Ramos (cell line): ENCODE measurements at regions not wholly inside any gene's neighbourhood (a gene's known extent, or its start where the extent isn't known, plus 50 kb on each side); places are given as distances from the start of the nearest gene placed in this dataset.

Source experiments
- in situ Hi-C: fragments of 300-500 bp; cut with MboI; formaldehyde crosslinking; loops from one replicate; pipeline ENCODE4 v1.14.3; 2022; ENCODE audit warnings: low sequenced_read_pairs; ENCODE audit not compliant: unreplicated experiment

DNA sequence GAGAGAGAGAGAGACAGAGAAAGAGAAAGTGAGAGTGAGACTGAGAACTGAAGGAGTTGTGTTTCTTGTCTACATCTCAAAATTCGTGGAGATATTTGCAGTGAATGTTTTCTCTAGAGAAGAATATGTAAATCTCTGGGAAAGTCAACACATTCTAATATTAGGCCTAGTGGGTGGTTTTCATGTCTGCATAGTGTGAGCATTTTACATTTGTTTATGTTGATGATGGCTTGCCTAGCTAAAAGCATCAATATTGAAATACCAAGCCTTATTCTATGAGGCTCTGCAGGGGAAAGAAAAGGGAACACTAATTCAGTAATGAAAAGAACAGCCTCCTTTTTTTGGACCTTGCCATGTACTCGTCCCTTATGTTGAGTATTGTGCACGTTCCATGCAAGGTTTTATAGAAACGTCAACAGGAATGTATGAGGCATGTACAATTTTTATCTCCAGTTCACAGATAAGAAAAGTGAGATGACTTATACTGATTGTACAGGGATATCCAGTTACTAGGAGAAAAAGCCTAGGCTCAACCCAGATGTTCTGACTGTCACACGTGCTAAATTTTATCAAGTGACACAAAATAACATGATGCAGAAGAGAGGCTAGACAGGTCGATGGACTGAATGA is 1288.9 kb upstream of the SLC10A2 start:
- in situ Hi-C loops, result no loop called here

DNA sequence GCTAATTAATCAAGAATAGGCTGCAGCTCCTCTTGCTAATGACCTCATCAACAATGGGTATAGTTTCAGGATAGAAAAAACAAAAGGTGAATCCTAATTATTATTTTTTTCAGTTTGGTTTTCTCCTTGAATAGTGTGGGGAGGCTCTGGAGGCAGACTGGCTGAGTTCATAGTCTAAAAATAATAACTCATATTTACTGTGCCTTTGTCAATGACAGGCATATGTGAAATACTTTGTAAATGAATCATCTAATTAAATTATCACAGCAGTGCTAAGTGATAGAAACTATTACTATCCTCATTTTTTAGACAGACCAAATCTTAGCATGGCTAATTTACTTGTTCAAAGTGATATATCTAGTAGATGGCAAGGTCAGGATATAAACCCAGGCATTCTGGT is 1261.0 kb upstream of the SLC10A2 start:
- in situ Hi-C loops, result no loop called here

DNA sequence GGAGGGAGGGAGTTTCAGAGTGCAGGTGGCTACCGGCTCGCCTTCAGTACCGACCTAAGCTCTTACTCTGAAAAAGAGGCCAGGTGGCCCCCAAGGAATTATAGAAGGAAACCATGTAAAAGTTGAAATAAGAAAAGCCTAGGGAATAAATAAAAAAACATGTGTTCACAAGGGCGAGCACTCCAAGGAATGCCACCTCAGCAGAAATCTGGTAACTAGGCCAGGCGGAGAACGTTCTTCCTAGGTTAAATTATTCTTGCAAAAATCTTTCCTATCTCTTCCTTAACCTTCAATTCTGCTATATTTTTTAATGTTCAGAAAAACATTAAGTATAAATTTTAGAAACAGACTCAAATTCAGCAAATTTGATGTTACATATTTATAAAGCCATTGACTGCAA is 1260.3 kb upstream of the SLC10A2 start:
- in situ Hi-C loops, result no loop called here

DNA sequence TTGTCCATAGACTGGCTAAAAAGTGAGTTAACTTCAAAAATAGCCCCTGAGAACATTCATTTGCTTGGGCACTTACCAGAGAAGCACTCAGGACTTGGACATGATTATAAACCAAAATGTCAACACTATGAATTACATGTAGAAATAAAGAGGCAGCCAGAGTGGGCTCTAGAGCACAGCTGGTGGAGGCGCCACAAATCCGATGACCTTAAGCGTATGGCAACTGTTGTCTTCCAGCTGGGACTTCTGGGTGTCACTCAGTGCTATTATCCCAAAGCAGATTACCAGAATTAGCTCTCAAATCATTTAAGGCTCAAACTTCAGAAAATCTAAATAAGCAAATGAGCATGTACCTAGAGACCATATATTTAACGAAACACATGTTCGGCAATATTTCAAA is 1255.5 kb upstream of the SLC10A2 start:
- in situ Hi-C loops, result no loop called here

DNA sequence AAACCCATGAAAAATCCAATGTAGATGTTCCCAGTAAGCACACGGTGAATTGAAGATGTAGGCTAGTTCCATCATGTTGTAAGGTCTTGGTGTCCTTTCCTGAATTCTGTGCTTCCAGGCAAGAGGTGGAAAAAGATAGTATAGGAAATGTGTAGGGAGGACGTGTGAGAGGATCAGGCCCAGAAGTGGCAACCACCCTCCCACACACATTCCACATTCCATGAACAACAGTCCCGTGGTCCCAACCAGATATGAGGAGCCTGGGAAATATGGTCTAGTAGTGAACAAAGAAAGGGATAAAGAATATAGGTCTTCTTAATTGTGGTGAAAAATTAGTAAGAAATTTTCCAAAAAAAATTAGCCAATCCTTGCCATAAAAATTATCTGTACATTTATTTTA is 1254.2 kb upstream of the SLC10A2 start:
- in situ Hi-C loops, result no loop called here

DNA sequence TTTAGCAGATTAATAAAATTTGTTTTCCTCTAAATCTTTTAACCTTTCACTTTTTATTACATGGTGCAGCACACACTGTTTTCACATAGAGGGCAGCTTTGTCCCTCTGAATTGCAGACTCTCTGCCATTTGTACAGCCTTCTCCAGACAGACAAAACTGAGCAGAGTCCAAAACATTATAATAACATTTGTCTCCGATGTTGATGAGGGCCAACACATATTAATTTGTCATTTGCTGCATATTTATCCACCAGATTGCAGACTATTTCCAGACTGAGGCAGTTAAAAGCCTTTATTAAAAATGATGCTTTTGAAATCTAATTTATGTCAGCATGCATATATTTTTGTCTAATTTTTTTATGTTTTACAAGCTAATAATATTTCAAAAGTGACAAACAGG is 1251.9 kb upstream of the SLC10A2 start:
- in situ Hi-C loops, result no loop called here

DNA sequence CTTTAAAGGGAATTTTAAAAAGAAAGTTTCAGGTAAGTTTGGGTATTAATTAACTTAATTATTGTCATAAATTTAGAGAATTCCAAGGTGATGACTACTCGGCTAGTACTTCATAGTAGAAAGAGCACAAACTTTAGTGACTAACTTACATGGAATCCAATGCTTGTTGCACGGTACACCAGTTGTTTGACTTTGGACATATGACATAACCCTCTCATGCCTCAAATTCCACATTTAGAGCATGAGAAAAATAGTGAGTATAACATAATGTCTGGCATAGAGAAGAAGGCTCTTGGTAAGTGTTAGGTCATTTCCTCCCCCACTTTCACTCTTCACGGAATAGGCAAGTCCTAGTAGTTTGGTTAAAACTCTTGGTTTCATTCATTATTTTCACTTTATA is 1249.4 kb upstream of the SLC10A2 start:
- in situ Hi-C loops, result no loop called here

DNA sequence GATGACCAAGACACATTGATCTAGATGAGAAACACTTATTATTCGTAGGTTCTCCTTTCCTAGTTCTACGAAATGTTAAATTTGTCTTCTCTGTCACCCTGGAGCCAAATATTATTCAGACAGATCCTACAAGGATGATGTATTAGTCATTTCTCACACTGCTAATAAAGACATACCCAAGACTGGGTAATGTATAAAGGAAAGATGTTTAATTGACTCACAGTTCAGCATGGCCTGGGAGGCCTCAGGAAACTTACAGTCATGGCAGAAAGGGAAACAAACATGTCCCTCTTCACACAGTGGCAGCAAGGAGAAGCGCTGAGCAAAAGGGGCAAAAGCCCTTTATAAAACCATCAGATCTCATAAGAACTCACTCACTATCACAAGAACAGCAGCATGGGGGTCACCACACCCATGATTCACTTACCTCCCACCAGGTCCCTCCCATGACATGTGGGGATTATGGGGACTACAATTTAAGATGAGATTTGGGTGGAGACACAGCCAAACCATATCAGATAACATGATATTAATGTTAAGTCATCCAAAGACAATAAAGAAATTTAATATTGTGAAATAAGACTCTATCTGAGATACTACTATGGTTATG is 1248.8 kb upstream of the SLC10A2 start:
- in situ Hi-C loops, result no loop called here

DNA sequence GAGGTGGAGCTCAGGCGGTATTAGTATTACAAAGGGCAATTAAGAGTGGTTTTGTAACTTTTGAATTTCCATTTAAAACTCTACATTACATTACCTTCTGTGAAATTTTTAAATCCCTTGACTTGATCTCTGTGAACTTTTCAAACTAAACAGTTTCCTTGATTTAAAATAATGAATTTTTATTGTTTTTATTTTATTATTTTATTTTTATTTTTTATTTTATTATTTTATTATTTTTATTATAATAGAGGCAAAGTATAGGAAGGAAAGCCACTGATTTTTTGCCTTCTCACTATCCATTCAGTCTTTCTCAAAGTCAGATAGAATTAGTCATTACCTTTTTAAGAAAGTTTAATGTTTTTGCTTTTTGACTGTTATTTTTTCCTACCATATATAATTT is 1248.1 kb upstream of the SLC10A2 start:
- in situ Hi-C loops, result no loop called here

DNA sequence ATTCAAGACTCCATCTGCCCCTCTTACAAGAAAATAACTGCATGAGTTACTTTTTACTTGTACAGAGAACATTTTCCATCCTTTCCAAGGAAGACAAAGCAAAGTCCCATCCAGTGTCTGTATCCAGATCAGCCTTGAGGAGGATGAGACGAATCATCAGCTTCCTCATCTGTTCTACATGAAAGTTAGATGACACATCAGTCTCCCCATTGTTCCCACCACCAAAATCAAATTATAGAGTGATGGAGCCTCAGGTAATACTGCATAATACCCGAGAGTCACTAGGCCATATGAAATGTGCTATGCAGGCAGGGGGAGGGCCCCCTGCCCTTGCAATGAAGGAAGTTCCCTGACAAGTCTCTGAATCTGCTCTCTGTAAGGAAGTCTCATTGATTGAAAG is 1244.6 kb upstream of the SLC10A2 start:
- in situ Hi-C loops, result no loop called here

DNA sequence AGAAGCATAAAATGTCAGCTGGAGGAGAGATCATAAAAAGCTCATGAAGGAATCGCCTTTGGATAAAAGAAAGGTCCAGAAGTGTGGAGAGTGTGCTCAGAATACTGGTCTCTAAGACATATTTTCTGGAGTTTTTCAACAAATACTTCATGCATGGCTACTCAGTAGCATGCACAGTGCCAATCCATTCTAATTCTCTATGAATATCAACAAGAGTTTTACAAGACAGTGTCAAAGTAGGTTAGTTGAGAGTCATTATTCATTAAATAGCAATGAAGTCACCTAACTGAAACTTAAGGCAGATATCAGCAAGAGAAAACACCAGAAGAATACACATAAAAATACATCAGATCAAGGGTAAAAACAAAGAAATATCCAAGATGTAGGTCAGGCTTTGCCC is 1243.2 kb upstream of the SLC10A2 start:
- in situ Hi-C loops, result no loop called here

DNA sequence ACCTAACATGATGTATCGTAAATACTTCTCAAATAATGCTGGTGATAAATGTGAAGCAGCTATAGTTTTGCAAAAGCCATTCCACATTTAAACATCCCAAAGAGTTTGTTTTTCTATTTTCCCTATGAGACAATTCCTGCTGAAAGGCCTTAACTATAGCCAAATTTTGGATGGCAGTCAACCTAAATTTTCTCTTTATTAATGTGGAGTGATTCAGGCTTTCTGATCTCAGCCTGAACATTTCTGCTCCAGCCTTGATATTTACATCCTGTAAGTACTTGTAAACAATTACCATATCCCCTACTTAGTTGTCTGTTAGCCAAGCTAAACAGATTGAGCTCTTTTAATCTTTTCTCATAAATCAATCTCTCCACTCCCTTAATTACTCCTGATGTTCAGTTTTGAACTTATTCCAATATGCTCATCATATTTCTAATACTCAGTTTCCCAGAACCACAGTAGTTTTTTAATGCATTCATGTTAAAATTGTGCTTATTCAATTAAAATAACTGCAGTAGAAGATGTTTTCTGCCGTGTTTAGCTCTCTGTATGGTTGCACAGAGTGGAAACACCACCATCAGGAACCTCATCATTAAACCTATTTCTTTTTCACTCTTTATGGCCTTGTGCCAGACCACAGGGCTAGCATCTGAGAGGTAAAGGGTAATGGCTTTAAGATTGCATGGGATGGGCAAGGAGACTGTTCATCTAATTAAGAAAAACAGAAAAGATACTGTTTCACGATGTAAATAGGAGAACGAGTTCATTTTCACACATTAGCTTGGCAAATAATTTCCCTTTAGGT is 1235.2 kb upstream of the SLC10A2 start:
- in situ Hi-C loops, result no loop called here

DNA sequence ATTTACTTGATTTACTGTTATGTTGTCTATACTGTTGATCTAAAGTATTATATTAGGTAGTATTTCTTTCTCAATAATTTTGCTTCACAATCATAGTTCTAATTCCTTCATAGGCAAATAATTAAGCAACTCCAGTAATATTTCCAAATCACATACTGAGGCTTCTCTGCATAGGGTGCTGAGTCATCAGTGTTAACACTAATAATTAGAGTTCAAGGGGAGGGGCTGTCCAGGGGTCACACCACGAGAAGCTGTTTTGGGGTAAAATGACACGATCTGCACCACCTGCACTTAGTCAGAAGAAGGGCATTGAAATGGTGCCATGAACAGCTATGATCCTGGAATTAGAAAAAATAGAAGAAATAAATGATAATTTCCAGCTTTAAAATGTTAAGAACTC is 1230.9 kb upstream of the SLC10A2 start:
- in situ Hi-C loops, result no loop called here

DNA sequence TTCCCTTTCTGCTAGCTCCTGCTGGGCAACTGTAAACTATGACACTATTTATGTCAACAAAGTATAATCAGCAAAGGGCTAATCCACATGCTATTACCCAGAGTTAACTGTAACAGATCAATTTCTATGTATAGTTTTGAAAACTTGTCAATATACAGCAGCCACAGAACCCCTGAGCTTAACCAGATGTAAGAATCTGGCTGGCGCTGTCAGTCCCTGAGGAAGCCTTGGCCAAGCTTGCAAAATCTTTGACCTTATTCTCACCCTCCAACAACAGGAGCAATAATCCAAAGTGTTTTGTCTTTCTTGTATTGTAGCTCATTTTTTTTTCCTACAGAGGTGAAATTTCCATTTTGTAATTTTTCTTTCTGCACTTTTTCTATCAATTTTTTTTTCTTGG is 1230.1 kb upstream of the SLC10A2 start:
- in situ Hi-C loops, result no loop called here

DNA sequence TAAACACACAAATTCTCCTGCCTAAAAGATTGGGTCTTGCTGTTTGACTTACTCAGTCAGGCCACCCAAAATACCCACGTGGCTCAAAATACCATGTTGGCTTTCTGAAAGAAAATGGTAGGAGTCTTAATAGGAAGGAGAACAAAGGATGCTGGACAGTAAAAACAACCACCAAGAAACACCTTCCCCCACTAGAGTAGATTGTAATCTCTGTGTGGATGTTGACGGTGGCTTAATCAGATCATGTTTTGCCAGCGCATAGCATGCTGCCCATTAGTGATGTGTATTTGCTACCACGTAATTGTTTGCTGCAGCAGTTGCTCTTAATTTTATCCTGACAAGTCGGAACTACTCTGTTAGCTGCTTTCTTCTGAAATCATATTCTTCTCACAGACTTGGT is 1229.3 kb upstream of the SLC10A2 start:
- in situ Hi-C loops, result no loop called here

DNA sequence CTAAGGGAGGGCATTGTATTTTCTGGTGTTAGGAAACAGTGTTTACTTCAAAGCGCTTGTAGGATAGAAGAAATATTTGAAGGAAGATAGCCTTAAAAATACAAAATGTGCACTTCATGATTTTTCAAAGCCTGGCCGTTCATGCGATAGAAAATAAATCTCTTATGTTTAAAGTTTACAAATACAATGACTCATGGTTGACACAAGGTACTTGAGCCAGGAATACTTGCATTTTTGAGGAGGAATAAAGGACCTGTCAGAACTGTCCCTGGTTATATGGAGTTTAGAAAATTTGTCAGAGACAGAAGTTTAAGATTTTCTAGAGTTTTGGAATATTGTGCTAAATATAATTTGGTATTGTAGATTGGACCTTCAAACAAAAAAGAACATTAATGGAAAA is 1223.2 kb upstream of the SLC10A2 start:
- in situ Hi-C loops, result no loop called here

DNA sequence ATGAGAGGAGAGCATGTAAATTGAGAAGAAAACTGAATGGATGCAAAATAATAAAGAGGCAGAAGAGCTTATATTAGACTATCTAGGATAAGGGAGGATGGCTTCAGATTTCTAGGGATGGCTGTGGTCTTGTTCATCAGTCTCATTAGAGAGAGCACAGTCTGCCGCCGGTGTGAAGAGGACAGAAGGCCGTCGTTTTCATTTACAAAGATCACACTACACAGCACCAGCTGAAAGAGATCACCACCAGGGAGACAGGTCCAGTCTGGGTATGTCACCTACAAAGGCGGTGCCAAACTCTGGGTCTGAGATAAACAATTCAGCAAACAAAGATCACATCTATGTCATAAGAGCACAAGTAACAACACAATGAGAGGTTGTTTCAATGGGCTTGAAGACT is 1222.3 kb upstream of the SLC10A2 start:
- in situ Hi-C loops, result no loop called here

DNA sequence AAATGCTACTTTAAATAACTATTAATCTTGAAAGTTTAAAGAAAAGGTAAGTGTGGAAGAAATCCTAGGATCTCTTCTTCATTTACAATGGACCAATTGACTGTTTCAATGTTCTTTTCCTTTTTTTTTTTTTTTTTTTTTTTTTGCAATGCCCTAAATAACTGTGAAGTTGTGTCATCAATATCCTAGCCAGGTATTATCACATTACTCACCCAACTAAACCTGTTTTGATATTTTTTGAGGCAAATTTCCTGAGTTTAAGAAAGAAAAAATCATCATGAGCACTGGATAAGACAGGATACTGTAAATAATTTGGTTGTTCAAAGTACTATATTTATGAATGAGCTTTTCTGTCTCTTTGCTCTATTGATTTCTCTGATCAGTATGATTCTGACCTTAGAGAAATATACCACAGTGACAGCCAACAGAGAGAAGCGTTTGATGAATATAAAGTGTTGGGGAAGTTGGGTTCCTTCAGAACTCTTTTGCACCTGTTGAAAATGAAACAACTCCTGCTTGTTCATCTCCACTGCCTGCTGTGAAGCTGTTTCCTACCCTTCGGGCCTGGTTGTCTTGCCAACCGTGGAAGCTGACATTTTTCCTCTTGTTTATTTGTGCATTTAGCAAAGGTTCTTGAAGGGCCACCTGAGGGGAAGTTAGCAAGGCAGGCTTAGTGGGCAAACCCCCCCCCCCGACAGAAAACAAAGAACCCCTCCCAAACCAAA is 1220.5 kb upstream of the SLC10A2 start:
- in situ Hi-C loops, result no loop called here

DNA sequence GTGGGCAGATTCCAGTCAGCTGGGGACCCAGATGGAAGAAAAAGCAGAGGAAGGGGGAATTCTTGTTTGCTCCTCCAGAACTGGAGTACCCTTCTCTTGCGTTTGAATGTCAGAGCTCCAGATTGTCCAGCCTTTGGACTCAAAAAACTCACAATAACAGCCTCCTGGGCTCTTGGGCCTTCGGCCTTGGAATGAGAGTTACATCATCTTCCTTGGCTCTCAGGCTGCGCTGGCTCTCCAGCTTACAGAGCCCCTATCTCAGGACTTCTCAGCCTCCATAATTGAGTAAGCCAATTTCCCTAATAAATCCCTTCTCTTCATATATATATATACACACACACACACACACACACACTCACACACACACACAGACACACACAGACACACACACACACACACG is 1215.7 kb upstream of the SLC10A2 start:
- in situ Hi-C loops, result no loop called here

DNA sequence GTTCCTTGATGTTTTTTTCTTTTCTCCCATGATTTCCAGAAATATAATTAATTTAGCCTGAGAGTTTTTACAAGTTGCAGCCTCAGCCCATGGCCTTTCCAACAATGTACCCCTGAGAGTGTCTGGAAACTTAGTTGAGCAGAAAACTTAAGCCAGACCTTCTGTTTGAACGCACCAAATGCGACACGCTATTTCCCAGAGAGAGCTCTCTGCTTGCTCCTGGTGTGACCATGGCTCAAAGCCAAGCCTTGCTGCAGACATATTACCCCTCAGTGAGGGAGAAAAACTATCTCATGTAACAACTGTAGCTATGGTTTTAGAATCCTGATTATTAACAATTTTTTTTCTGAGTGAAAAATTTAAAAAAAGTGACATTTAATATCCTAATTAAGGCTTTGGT is 1204.5 kb upstream of the SLC10A2 start:
- in situ Hi-C loops, result no loop called here

DNA sequence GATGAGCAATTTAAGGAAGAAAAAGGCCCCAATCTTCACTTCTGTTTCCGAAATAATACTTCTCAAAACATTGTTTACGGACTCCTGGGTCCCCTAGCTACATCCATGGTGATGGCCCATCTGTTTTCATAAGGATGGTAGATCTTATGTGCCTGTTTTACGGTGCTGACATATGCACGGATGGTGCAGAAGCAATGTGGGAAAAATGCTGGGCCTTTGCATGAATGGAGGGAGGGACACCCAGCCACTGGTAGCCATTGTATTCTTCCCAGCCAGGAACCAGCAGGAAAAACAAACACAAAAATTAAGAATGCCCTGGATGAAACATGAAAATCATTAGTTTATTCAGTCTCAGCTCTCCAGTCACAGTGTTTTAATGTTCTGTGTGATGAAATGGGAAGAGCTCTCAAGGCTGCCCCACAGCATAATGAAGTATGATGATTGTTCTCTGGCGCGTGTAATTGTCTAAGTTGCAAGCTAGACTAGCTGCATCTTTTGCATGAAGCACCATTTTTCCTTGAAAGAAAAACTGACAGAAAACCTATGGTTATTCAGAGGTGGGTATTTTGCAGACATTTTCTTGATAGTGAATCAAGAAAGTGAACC is 1201.1 kb upstream of the SLC10A2 start:
- in situ Hi-C loops, result no loop called here
